LoVo (cell line): ENCODE measurements at regions not wholly inside any gene's neighbourhood (a gene's known extent, or its start where the extent isn't known, plus 50 kb on each side); places are given as distances from the start of the nearest gene placed in this dataset.
"Not testable (repeated sequence)": the region's sequence is repeated elsewhere in the genome, so short reads cannot be mapped to it uniquely, and the experiment has no call there.

Experiments
- DNase-seq: peaks from one replicate; pipeline ENCODE4 v3.0.0-alpha.2; 2016; ENCODE audit warnings: low spot score

- DNase-seq, result not testable (repeated sequence)
Measured at GRCh38 chr10:47711428-47711827, 52.0 kb downstream of the SYT15B start.

GRCh38 chr10:47710443-47710842 lies 52.9 kb downstream of the SYT15B start:
- DNase-seq, result not testable (repeated sequence)

- DNase-seq, result not testable (repeated sequence)
Measured at GRCh38 chr10:47705698-47706414, 57.5 kb downstream of the SYT15B start.

- not testable (repeated sequence) for DNase-seq
Measured at GRCh38 chr10:47701285-47701684, 62.1 kb downstream of the SYT15B start.

- not testable (repeated sequence) for DNase-seq
Measured at GRCh38 chr10:47699854-47700253, 63.5 kb downstream of the SYT15B start.

- DNase-seq, result not testable (repeated sequence)
Measured at GRCh38 chr10:47696170-47696569, 67.2 kb downstream of the SYT15B start.

- DNase-seq, result not testable (repeated sequence)
Measured at GRCh38 chr10:47695149-47695548, 68.2 kb downstream of the SYT15B start.

GRCh38 chr10:47690304-47690703 lies 73.1 kb downstream of the SYT15B start:
- not testable (repeated sequence) for DNase-seq

- DNase-seq, result not testable (repeated sequence)
Measured at GRCh38 chr10:47683826-47684475, 79.4 kb downstream of the SYT15B start.

GRCh38 chr10:47681638-47681990 lies 81.8 kb downstream of the SYT15B start:
- not testable (repeated sequence) for DNase-seq

GRCh38 chr10:47680848-47681637 lies 82.3 kb downstream of the SYT15B start:
- not testable (repeated sequence) for DNase-seq

GRCh38 chr10:47676102-47676501 lies 87.3 kb downstream of the SYT15B start:
- DNase-seq, result not testable (repeated sequence)

- not testable (repeated sequence) for DNase-seq
Measured at GRCh38 chr10:47675577-47675976, 87.8 kb downstream of the SYT15B start.

GRCh38 chr10:47673128-47673527 lies 90.3 kb downstream of the SYT15B start:
- DNase-seq, result not testable (repeated sequence)

GRCh38 chr10:47670857-47671256 lies 92.5 kb downstream of the SYT15B start:
- DNase-seq, result not testable (repeated sequence)

GRCh38 chr10:47661955-47662577 lies 101.3 kb downstream of the SYT15B start:
- not testable (repeated sequence) for DNase-seq

- not testable (repeated sequence) for DNase-seq
Measured at GRCh38 chr10:47656732-47657131, 106.7 kb downstream of the SYT15B start.

- not testable (repeated sequence) for DNase-seq
Measured at GRCh38 chr10:47654161-47654560, 109.2 kb downstream of the SYT15B start.

GRCh38 chr10:47648594-47648993 lies 114.8 kb downstream of the SYT15B start:
- DNase-seq, result not testable (repeated sequence)

GRCh38 chr10:47647523-47648101 lies 115.8 kb downstream of the SYT15B start:
- not testable (repeated sequence) for DNase-seq

GRCh38 chr10:47646686-47647273 lies 116.6 kb downstream of the SYT15B start:
- DNase-seq, result peak; percentile 37
